MM.1S (cell line): ENCODE measurements at regions not wholly inside any gene's neighbourhood (a gene's known extent, or its start where the extent isn't known, plus 50 kb on each side); places are given as distances from the start of the nearest gene placed in this dataset.

Experiments used
- DNase-seq: peaks from one replicate; pipeline ENCODE4 v3.0.0-alpha.2; 2015
- H2AFZ ChIP-seq: fragments of 300-600 bp; sonication (generic); 2 replicates; pipeline ENCODE4 v1.6.0; 2016; ENCODE audit warnings: antibody characterized with exemption, low read length
- H3F3A ChIP-seq: fragments of 300-600 bp; sonication (generic); 2 replicates; pipeline ENCODE4 v1.6.1; 2016; ENCODE audit warnings: mild to moderate bottlenecking, antibody characterized with exemption, low read length, moderate library complexity, mixed read lengths; ENCODE audit not compliant: insufficient read depth
- H3K27ac ChIP-seq: fragments of 300-600 bp; sonication (generic); 2 replicates; pipeline ENCODE4 v1.5.1; 2016; ENCODE audit warnings: mild to moderate bottlenecking, low read length
- H3K27me3 ChIP-seq: fragments of 300-600 bp; sonication (generic); replicated peaks from 2 replicates; pipeline ENCODE4 v1.6.0; 2016; ENCODE audit warnings: low read length; ENCODE audit not compliant: insufficient read depth
- H3K36me3 ChIP-seq: fragments of 300-600 bp; sonication (generic); replicated peaks from 2 replicates; pipeline ENCODE4 v1.6.1; 2016; ENCODE audit warnings: mild to moderate bottlenecking, low read length, mixed read lengths; ENCODE audit not compliant: insufficient read depth
- H3K4me1 ChIP-seq: fragments of 300-600 bp; sonication (generic); 2 replicates; pipeline ENCODE4 v1.6.1; 2016; ENCODE audit warnings: low read length, mixed read lengths
- H3K4me2 ChIP-seq: fragments of 300-600 bp; sonication (generic); 2 replicates; pipeline ENCODE4 v1.6.0; 2016; ENCODE audit warnings: low read depth, low read length
- H3K4me3 ChIP-seq: fragments of 300-600 bp; sonication (generic); 2 replicates; pipeline ENCODE4 v1.5.1; 2016; ENCODE audit warnings: low read length, mixed read lengths
- H3K79me2 ChIP-seq: fragments of 300-600 bp; sonication (generic); 2 replicates; pipeline ENCODE4 v1.6.1; 2016; ENCODE audit warnings: mixed run types, low read length, mixed read lengths
- H3K9ac ChIP-seq: fragments of 300-600 bp; sonication (generic); 2 replicates; pipeline ENCODE4 v1.6.1; 2016; ENCODE audit warnings: low read length, mixed read lengths
- H3K9me2 ChIP-seq: fragments of 300-600 bp; sonication (generic); replicated peaks from 2 replicates; pipeline ENCODE4 v1.6.1; 2016; ENCODE audit warnings: mild to moderate bottlenecking, low read length, mixed read lengths; ENCODE audit not compliant: insufficient read depth
- H3K9me3 ChIP-seq: fragments of 300-600 bp; sonication (generic); replicated peaks from 2 replicates; pipeline ENCODE4 v1.6.1; 2016; ENCODE audit warnings: mild to moderate bottlenecking, low read length, mixed read lengths; ENCODE audit not compliant: insufficient read depth
- H4K20me1 ChIP-seq: fragments of 300-600 bp; sonication (generic); 2 replicates; pipeline ENCODE4 v1.6.1; 2016; ENCODE audit warnings: mild to moderate bottlenecking, low read length, moderate library complexity, mixed read lengths; ENCODE audit not compliant: insufficient read depth
- CTCF ChIP-seq: fragments of 300-600 bp; sonication (generic); IDR thresholded peaks from 2 replicates; pipeline ENCODE4 v1.5.1; 2016; ENCODE audit warnings: antibody characterized with exemption, low read length, mixed read lengths
- EZH2 ChIP-seq: fragments of 300-600 bp; sonication (generic); optimal IDR thresholded peaks from 2 replicates; pipeline ENCODE3; 2017; ENCODE audit warnings: low read depth, mild to moderate bottlenecking, antibody characterized with exemption, low read length, mixed read lengths
- EZH2phosphoT487 ChIP-seq: fragments of 300-600 bp; sonication (generic); IDR thresholded peaks from 2 replicates; pipeline ENCODE4 v1.6.1; 2018; ENCODE audit warnings: antibody characterized with exemption, low read length

GRCh38 chr20:6665621-6666355 lies 101.7 kb upstream of the BMP2 start:
- peaks cover 19% of the 10 kb centered on the region for H3K4me1 ChIP-seq
- no peak overlapping the region for H3K4me3 ChIP-seq
- H3K27ac ChIP-seq: no peak overlapping the region
- TF ChIP-seq CTCF (no peak), EZH2 (no peak), EZH2phosphoT487 (no peak)
- no peaks in the 10 kb centered on the region for H3K9me2 ChIP-seq
- no peak overlapping the region for H3K9ac ChIP-seq
- H3K27me3 ChIP-seq: no peaks in the 10 kb centered on the region
- H2AFZ ChIP-seq: no peak overlapping the region
- H3K9me3 ChIP-seq: no peaks in the 10 kb centered on the region
- no peak for DNase-seq
- no peaks in the 10 kb centered on the region for H3F3A ChIP-seq
- H4K20me1 ChIP-seq: no peaks in the 10 kb centered on the region
- H3K36me3 ChIP-seq: no peaks in the 10 kb centered on the region
- H3K79me2 ChIP-seq: no peaks in the 10 kb centered on the region
- H3K4me2 ChIP-seq: no peak overlapping the region

GRCh38 chr20:6665161-6665560 lies 102.3 kb upstream of the BMP2 start:
- Histone ChIP-seq H2AFZ (no peak overlapping the region), H3K36me3 (no peaks in the 10 kb centered on the region), H3K9me2 (no peaks in the 10 kb centered on the region), H3K27ac (no peak overlapping the region), H3K79me2 (no peaks in the 10 kb centered on the region), H3F3A (no peaks in the 10 kb centered on the region), H3K4me3 (no peak overlapping the region), H3K27me3 (no peaks in the 10 kb centered on the region), H3K9ac (no peak overlapping the region), H3K4me2 (no peak overlapping the region), H3K4me1 (peaks cover 19% of the 10 kb centered on the region), H4K20me1 (no peaks in the 10 kb centered on the region), H3K9me3 (no peaks in the 10 kb centered on the region)
- TF ChIP-seq CTCF: no peak
- TF ChIP-seq EZH2: no peak
- TF ChIP-seq EZH2phosphoT487: no peak
- no peak for DNase-seq

- Histone ChIP-seq H3K36me3 (no peaks in the 10 kb centered on the region), H3K9ac (no peak overlapping the region), H3K79me2 (no peaks in the 10 kb centered on the region), H3K4me2 (no peak overlapping the region), H3K4me3 (no peak overlapping the region), H3K9me2 (no peaks in the 10 kb centered on the region), H3K27me3 (no peaks in the 10 kb centered on the region), H3K9me3 (no peaks in the 10 kb centered on the region), H3K27ac (peak overlapping the region; percentile 18; the same call in 1 of the 2 replicates), H2AFZ (no peak overlapping the region), H3F3A (no peaks in the 10 kb centered on the region), H3K4me1 (peaks cover 19% of the 10 kb centered on the region), H4K20me1 (no peaks in the 10 kb centered on the region)
- DNase-seq: peak; percentile 68
- no peak for TF ChIP-seq EZH2phosphoT487
- no peak for TF ChIP-seq EZH2
- TF ChIP-seq CTCF: no peak
These were observed 102.9 kb upstream of the BMP2 start for GRCh38 chr20:6664574-6664973.
